Activated T-cell treated with anti-CD3 and anti-CD28 coated beads, Interleukin-2, amount 50 U/mL, for 24 hours (primary cell): ENCODE measurements at regions not wholly inside any gene's neighbourhood (a gene's known extent, or its start where the extent isn't known, plus 50 kb on each side); places are given as distances from the start of the nearest gene placed in this dataset.
A peak's percentile ranks its signal among the peaks of the same experiment; 100 is the strongest.
"Not testable (repeated sequence)": the region's sequence is repeated elsewhere in the genome, so short reads cannot be mapped to it uniquely, and the experiment has no call there.

ENCODE experiments used
- DNase-seq: peaks from one replicate; pipeline ENCODE4 v3.0.0-alpha.2; 2020
- H3K27ac Mint-ChIP-seq: 2 replicates; pipeline ENCODE4 v1.8.0; 2020; ENCODE audit warnings: mild to moderate bottlenecking, mixed read lengths
- H3K27me3 Mint-ChIP-seq: 2 replicates; pipeline ENCODE4 v1.8.0; 2020; ENCODE audit warnings: mixed read lengths
- H3K36me3 Mint-ChIP-seq: 2 replicates; pipeline ENCODE4 v1.8.0; 2020; ENCODE audit warnings: low read depth, mixed read lengths
- H3K4me1 Mint-ChIP-seq: 2 replicates; pipeline ENCODE4 v1.8.0; 2020; ENCODE audit warnings: low read depth, mixed read lengths
- H3K4me3 Mint-ChIP-seq: 2 replicates; pipeline ENCODE4 v1.8.0; 2020; ENCODE audit warnings: mild to moderate bottlenecking, moderate library complexity, mixed read lengths
- H3K9me3 Mint-ChIP-seq: 2 replicates; pipeline ENCODE4 v1.8.0; 2020; ENCODE audit warnings: mixed read lengths

DNA sequence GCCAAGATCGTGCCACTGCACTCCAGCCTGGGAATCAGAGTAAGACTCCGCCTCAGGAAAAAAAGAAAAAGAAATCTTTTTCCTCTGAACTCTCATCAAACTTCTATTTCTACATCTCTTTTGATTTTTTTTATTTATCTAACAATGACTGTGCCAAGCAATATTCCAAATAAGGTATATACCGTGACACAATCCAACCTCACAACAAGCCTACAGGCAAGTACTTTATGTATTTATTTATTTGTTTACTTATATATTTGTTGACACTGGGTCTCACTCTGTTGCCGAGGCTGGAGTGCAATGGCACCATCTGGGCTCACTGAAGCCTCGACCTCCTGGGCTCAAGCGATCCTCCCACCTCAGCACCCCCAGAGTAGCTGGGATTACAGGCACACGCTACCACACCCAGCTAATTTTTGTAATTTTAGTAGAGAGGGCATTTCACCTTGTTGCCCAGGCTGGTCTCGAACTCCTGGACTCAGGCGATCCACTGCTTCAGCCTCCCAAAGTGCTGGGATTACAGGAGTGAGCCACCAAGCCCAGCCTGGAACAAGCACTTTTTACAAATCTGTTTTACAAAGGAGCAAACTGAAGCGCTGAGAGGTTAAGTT lies 94.9 kb upstream of the CHD2 start:
- peaks cover 46% of the 10 kb centered on the region for H3K4me1 Mint-ChIP-seq
- H3K36me3 Mint-ChIP-seq, result peaks cover 13% of the 10 kb centered on the region
- no peak overlapping the region for H3K4me3 Mint-ChIP-seq
- H3K9me3 Mint-ChIP-seq, result no peaks in the 10 kb centered on the region
- peak overlapping the region; percentile 90 for H3K27ac Mint-ChIP-seq
- DNase-seq, result no peak
- no peaks in the 10 kb centered on the region for H3K27me3 Mint-ChIP-seq

DNA sequence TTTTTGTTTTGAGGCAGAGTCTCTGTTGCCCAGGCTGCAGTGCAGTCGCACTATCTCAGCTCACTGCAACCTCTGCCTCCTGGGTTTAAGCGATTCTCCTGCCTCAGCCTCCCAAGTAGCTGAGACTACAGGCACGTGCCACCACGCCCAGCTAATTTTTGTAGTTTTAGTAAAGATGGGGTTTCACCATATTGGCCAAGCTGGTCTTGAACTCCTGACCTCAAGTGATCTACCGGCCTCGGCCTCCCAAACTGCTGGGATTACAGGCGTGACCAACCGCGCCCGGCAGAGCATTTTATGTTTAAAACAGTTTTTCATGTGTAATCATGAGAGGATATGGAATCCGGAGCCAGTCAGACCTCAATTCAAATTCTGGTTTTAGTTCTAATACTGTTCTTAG lies 94.0 kb upstream of the CHD2 start:
- H3K36me3 Mint-ChIP-seq, result peaks cover 13% of the 10 kb centered on the region

DNA sequence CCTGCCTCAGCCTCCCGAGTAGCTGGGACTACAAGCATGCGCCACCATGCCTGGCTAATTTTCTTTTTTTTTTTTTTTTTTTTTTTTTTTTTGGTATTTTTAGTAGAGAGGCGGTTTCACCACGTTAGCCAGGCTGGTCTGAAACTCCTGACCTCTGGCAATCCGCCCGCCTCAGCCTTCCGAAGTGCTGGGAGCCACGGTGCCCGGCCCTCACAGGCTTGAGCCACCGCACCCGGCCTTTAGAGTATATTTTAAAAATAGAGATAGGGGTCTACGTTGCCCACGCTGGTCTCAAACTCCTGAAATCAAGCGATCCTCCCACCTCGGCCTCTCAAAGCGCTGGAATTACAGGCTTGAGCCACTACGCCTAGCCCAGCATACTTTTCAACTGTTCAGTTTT lies 93.4 kb upstream of the CHD2 start:
- no peak overlapping the region for H3K4me3 Mint-ChIP-seq
- H3K27ac Mint-ChIP-seq, result no peak overlapping the region
- H3K9me3 Mint-ChIP-seq, result no peaks in the 10 kb centered on the region
- H3K4me1 Mint-ChIP-seq, result peaks cover 55% of the 10 kb centered on the region
- DNase-seq, result no peak
- H3K36me3 Mint-ChIP-seq, result peaks cover 13% of the 10 kb centered on the region
- no peaks in the 10 kb centered on the region for H3K27me3 Mint-ChIP-seq

More for the DNA sequence above, 94.0 kb upstream of the CHD2 start:
- H3K4me1 Mint-ChIP-seq, result peaks cover 53% of the 10 kb centered on the region
- not testable (repeated sequence) for H3K4me3 Mint-ChIP-seq, H3K27me3 Mint-ChIP-seq, H3K9me3 Mint-ChIP-seq, DNase-seq
- H3K27ac Mint-ChIP-seq, result peak overlapping the region; percentile 58

DNA sequence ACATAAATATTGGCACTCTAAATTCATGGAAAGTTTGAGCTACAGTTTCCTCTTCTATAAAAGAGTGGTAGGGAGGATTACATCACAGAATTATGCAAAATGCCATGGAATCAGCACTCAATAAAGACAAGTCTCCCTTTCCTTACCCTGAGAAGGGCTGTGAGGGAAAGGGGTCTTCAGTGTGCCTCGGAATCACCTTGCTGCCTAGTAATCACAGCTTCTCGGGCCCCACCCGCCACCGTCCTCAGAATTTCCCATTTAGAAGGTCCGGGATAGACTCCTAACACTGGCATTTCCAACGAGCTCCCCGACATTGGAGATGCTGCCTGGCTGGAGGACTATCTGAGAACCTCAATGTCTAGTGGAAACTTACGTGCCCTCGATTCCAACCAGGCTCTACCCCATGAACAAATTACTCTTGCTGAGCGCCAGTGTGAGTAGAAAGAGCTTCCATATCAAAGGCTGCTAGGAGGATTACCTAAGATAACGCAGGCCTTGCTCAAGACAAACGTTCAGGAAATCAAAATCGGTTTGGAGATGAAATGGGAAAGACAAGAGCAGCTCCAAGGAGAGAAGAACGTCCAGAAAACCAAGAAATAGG lies 92.1 kb upstream of the CHD2 start:
- peak; percentile 55 for DNase-seq
- Mint-ChIP-seq H3K27me3 (no peaks in the 10 kb centered on the region), H3K36me3 (peaks cover 13% of the 10 kb centered on the region), H3K27ac (peak overlapping the region; percentile 99), H3K4me3 (peak overlapping the region; percentile 86), H3K4me1 (peaks cover 58% of the 10 kb centered on the region), H3K9me3 (no peaks in the 10 kb centered on the region)

DNA sequence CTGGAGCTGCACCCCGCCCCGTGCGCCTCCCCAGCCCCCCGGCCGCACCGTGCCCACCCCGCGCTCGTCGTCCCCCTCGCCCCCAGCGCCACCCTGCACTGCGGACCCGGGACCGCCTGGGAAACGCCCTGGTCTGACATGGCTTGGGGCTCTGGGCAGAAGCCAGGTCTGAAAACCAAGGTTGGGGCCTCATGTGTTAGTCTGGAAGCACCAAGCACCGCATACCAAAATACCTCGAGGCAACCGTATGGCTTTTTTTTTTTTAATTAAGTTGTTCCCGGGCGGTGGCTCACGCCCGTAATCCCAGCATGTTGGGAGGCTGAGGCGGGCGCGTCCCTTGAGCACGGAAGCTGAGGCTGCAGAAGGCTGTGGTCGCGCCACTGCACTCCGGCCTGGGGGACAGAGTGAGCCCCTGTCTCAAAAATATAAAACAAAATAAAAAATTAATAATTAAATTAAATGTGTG lies 91.5 kb upstream of the CHD2 start:
- Mint-ChIP-seq H3K4me3 (peak overlapping the region; percentile 86), H3K27ac (peak overlapping the region; percentile 99), H3K36me3 (peaks cover 13% of the 10 kb centered on the region), H3K27me3 (no peaks in the 10 kb centered on the region), H3K9me3 (no peaks in the 10 kb centered on the region), H3K4me1 (peaks cover 59% of the 10 kb centered on the region)
- DNase-seq, result no peak

DNA sequence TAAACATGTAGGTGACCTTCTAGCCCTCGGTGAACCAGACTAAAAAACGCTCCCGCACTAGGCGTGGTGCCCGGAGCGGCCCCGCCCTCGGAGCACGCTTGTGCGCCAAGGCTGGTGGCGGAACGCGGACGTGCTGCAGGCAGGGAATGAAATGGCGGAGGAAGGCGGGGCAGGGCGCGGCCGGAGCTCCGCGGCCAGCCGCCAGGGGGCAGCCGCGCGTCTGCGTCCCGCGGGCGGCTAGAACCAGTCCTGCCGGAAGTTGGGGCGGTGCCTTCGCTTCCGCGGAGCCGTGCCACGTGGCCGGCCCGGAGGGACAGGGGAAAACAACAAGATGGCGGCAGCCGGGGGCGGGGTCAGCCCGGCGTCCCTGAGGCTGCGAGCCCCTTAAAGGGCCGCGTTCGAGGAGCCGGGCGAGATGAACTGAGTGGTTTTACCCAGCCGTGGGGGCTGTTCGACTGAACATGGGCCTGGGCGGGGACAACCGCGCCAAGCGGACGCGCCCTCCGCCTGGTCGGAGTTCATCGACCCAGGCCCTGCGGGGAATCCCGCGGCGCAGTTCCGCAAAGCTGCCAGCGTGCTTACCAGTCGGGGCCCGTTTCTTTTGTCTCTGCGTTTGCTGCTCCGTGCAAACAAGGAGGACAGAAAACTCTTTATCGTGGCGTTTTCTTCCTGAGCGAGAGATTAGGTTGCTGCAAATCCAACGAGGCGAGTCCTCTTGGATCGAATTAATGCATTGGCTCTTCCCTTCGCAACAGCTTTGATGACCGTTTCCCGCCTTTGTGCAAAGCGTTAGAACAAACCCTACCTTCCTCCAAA lies 90.9 kb upstream of the CHD2 start:
- peak overlapping the region; percentile 86 for H3K4me3 Mint-ChIP-seq
- peaks cover 13% of the 10 kb centered on the region for H3K36me3 Mint-ChIP-seq
- H3K27ac Mint-ChIP-seq, result peak overlapping the region; percentile 99
- peaks cover 58% of the 10 kb centered on the region for H3K4me1 Mint-ChIP-seq
- H3K27me3 Mint-ChIP-seq, result no peaks in the 10 kb centered on the region
- DNase-seq, result peak; percentile 99
- H3K9me3 Mint-ChIP-seq, result no peaks in the 10 kb centered on the region

DNA sequence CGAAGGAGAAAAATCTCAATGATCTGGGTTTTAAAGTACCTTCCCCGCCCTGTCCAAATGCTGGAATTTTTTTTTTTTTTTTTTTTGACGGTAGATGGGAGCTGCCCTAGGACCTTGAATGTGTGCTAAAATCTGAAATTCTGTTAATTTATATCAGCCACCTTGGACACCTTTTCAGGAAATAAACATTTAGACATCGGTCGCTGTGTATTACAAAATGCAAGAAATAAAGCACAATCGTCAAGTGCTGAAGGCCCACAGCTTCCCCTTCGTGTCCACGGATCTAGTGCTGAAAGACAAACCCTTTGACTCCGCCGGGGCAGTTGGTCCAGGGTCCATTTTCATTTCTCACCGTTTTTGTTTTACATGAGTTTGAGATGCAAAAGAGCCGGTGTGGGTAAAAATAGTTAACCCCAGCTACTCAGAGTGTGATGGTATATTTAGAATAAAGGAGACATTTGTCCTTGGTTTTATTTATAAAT lies 90.2 kb upstream of the CHD2 start:
- peaks cover 13% of the 10 kb centered on the region for H3K36me3 Mint-ChIP-seq
- H3K4me3 Mint-ChIP-seq, result peak overlapping the region; percentile 86
- no peaks in the 10 kb centered on the region for H3K27me3 Mint-ChIP-seq
- DNase-seq, result peak; percentile 63
- peaks cover 57% of the 10 kb centered on the region for H3K4me1 Mint-ChIP-seq
- no peaks in the 10 kb centered on the region for H3K9me3 Mint-ChIP-seq
- peak overlapping the region; percentile 99 for H3K27ac Mint-ChIP-seq

DNA sequence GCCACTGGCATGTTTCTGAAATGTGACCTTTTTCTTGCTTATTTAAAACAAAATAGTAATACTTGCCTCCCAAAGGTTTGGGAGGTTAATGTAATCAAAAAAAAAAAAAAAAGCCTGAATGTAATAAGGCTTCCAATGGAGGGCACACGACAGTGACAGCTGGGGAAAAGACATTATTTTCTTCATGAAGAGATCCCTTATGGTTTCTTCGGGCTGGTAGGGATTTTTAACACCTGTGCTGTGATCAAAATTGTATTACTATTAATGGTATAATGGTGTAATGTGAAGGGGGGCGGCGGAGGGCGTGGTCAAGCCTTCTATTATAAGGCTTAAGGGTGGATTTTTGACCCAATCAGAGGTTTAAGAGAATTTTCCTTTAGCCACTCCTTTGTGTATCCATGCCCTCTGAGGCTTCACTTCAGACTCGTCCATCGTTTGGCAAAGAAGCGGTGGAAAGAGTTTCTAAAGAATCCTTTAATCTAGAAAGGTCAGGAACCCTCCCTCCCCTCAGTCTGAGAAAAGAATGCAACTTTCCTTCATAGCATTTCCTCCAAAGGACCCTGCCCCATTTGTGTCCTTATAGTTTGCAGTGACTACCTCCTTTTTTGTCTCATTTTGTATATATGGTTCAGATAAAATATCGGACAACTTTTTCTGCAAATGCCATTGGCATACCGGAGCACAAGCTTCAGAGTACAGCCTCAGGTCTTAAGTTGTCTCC lies 89.5 kb upstream of the CHD2 start:
- peaks cover 55% of the 10 kb centered on the region for H3K4me1 Mint-ChIP-seq

DNA sequence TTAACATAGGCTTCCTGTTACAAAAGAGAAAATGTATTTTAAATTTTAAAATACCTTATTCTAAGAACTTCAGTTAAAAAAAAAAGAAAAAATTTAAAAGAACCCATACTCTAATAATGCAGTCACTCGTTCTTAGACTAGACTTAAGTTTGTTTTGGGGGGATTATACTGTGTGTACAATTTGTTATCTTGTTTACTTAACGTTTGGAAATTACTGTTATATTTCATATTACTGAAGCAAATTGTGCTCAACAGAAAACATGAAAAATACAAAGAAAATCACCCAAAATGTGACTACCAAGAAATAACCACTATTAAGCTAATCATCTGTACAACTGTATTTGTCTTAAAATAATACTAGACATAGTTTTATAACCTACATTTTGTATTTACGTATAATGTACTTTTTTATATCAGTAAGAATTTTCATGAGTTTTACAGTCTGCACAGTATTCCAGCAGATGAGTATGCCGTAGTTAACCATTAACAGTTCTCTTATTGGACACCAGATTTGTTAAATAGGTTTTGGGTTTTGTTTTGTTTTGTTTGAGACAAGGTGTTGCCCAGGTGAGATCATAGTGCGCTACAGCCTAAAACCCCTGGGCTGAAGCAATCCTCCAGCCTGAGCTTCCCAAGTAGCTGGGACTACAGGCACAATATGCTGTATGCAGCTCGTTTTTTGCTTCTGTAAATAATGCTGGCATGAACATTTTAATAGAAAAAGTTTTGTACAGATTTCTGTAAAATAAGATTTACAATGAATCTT lies 88.8 kb upstream of the CHD2 start:
- peaks cover 54% of the 10 kb centered on the region for H3K4me1 Mint-ChIP-seq
- H3K4me3 Mint-ChIP-seq, result peak overlapping the region; percentile 86
- H3K36me3 Mint-ChIP-seq, result peaks cover 13% of the 10 kb centered on the region
- DNase-seq, result no peak
- peak overlapping the region; percentile 99 for H3K27ac Mint-ChIP-seq
- no peaks in the 10 kb centered on the region for H3K27me3 Mint-ChIP-seq
- no peaks in the 10 kb centered on the region for H3K9me3 Mint-ChIP-seq

More for the DNA sequence above, 89.5 kb upstream of the CHD2 start:
- peak overlapping the region; percentile 99 for H3K27ac Mint-ChIP-seq
- peak; percentile 59 for DNase-seq
- no peaks in the 10 kb centered on the region for H3K27me3 Mint-ChIP-seq
- H3K4me3 Mint-ChIP-seq, result peak overlapping the region; percentile 86
- no peaks in the 10 kb centered on the region for H3K9me3 Mint-ChIP-seq
- peaks cover 13% of the 10 kb centered on the region for H3K36me3 Mint-ChIP-seq

DNA sequence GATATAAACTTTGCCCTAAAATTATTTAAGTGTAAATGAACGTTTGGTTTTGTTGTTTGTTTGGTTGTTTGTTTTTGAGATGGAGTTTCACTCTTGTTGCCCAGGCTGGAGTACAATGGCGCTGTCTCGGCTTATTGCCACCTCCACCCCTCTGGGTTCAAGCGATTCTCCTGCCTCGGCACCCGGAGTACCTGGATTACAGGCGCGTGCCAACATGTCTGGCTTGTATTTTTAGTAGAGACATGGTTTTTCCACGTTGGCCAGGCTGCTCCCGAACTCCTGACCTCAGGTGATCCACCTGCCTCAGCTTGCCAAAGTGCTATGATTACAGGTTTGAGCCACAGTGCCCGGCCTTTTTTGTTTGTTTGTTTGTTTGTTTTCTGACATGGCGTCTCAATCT lies 87.9 kb upstream of the CHD2 start:
- Mint-ChIP-seq H3K9me3 (no peaks in the 10 kb centered on the region), H3K4me1 (peaks cover 56% of the 10 kb centered on the region), H3K27me3 (no peaks in the 10 kb centered on the region), H3K36me3 (peaks cover 13% of the 10 kb centered on the region), H3K4me3 (peak overlapping the region; percentile 20), H3K27ac (peak overlapping the region; percentile 99)
- no peak for DNase-seq

DNA sequence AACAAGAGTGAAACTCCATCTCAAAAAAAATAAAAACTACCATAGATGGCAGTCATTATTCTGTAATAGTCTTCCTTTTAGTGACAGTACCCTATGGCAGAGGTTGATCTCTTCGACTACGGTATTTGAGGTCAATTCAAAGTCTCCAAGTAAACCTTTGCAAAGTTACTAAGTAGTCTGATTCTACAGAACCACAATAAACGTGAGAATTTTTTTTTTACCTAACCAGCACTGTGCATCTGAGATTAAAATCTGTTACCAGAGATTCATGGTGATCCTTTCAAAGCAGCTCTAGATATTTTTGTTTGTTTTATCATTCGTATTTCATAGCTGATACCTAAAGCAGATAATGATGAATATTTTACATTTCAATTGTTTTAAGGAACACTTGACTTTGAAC lies 86.6 kb upstream of the CHD2 start:
- Mint-ChIP-seq H3K27ac (peak overlapping the region; percentile 94), H3K27me3 (no peaks in the 10 kb centered on the region), H3K4me1 (peaks cover 59% of the 10 kb centered on the region), H3K36me3 (peaks cover 8% of the 10 kb centered on the region), H3K9me3 (no peaks in the 10 kb centered on the region), H3K4me3 (peak overlapping the region; percentile 60)
- DNase-seq, result no peak

DNA sequence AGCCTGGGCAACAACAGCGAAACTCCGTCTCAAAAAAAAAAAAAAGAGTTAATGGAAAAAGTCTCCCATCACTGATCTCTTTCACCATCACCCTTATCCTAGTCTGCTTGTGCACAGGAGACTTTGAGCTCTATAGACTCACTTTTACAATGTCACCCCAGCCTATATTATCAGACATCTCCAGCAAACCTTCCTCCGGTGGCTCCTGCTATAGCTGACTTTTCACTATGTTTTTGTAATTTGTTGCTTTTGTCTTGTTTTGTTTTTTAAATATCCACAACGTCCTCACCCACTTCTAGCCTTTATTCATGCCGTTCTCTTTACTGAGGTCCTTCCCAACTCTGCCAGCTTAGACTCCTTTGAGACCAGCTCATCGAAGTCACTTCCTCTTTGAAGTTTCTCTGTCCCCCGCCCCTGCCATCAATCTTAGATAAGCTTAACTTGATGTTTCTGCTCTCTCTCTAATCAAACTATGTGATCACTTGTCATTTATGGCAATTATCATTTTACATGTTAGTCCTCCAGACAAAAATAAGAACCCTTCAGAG lies 82.7 kb upstream of the CHD2 start:
- Mint-ChIP-seq H3K4me1 (peaks cover 69% of the 10 kb centered on the region), H3K27me3 (no peaks in the 10 kb centered on the region), H3K4me3 (peak overlapping the region; percentile 48), H3K9me3 (no peaks in the 10 kb centered on the region), H3K27ac (peak overlapping the region; percentile 93), H3K36me3 (no peaks in the 10 kb centered on the region)
- DNase-seq, result no peak

DNA sequence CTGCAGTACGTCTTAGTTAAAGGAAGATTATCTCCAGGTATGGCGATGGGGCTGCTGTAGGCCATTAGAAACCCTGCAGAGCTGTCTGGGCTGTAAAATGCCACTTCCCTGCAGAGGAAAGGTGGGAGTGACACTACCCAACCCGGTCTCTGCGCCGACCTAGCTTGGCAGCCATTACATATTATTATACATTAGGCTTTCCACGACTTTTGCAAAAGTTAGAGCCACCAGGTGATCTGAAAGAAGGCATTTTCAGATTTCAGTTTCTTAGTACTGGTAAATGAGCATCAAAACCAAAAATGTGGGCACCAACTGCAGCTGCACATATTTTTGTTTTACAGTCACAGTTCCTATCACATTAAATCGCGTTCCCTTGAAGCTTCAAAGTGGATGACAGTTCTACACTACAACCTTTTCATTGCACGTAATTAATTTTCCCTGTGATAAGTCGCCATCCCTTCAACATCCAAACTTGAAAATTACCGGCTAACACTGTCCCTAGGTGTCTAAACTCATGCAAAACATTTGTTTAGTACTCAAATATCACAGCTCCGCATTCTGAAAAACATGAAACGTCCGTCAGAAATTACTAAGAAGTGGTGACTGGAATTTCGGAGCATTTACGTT lies 81.4 kb upstream of the CHD2 start:
- no peak for DNase-seq
- Mint-ChIP-seq H3K27me3 (no peaks in the 10 kb centered on the region), H3K27ac (peak overlapping the region; percentile 93), H3K4me3 (peak overlapping the region; percentile 77), H3K4me1 (peaks cover 70% of the 10 kb centered on the region), H3K9me3 (no peaks in the 10 kb centered on the region), H3K36me3 (no peaks in the 10 kb centered on the region)
